Astrocyte of the hippocampus (primary cell): ENCODE measurements at regions not wholly inside any gene's neighbourhood (a gene's known extent, or its start where the extent isn't known, plus 50 kb on each side); places are given as distances from the start of the nearest gene placed in this dataset.

ENCODE experiments used
- DNase-seq: peaks from one replicate; pipeline ENCODE4 v3.0.0; 2011; ENCODE audit warnings: low read depth, low spot score

- DNase-seq: no peak
These were observed 65.8 kb upstream of the LY86 start for GRCh38 chr6:6522709-6523108.

GRCh38 chr6:6524951-6525350 lies 63.6 kb upstream of the LY86 start:
- DNase-seq: no peak

GRCh38 chr6:6525933-6526332 lies 62.6 kb upstream of the LY86 start:
- DNase-seq: no peak

- no peak for DNase-seq
These were observed 59.2 kb upstream of the LY86 start for GRCh38 chr6:6529275-6529674.

- DNase-seq: no peak
These were observed 55.3 kb upstream of the LY86 start for GRCh38 chr6:6533176-6533575.

GRCh38 chr6:6534399-6534798 lies 54.1 kb upstream of the LY86 start:
- DNase-seq: no peak

- no peak for DNase-seq
These were observed 50.8 kb upstream of the LY86 start for GRCh38 chr6:6537488-6538260.

GRCh38 chr6:6538261-6538660 lies 50.3 kb upstream of the LY86 start:
- no peak for DNase-seq
